Hepatocyte (in vitro differentiated cells): ENCODE measurements at regions not wholly inside any gene's neighbourhood (a gene's known extent, or its start where the extent isn't known, plus 50 kb on each side); places are given as distances from the start of the nearest gene placed in this dataset.

ENCODE experiments used
- DNase-seq: peaks from one replicate; pipeline ENCODE4 v3.0.0-alpha.2; 2016; ENCODE audit warnings: low spot score
- H2AFZ ChIP-seq: fragments of 200-600 bp; sonication (generic); 2 replicates; pipeline ENCODE4 v1.6.0; 2016; ENCODE audit warnings: antibody characterized with exemption, mild to moderate bottlenecking
- H3K27ac ChIP-seq: fragments of 200-600 bp; sonication (generic); 2 replicates; pipeline ENCODE4 v1.5.1; 2016; ENCODE audit warnings: mild to moderate bottlenecking
- H3K27me3 ChIP-seq: fragments of 200-600 bp; sonication (generic); 2 replicates; pipeline ENCODE4 v1.6.1; 2016
- H3K36me3 ChIP-seq: fragments of 200-600 bp; sonication (generic); replicated peaks from 2 replicates; pipeline ENCODE4 v1.5.1; 2016; ENCODE audit warnings: low read depth; ENCODE audit not compliant: insufficient read depth
- H3K4me1 ChIP-seq: fragments of 200-600 bp; sonication (generic); 2 replicates; pipeline ENCODE4 v1.5.1; 2016; ENCODE audit warnings: mild to moderate bottlenecking, moderate library complexity; ENCODE audit not compliant: insufficient read depth
- H3K4me2 ChIP-seq: fragments of 200-600 bp; sonication (generic); 2 replicates; pipeline ENCODE4 v1.6.0; 2016
- H3K4me3 ChIP-seq: fragments of 200-600 bp; sonication (generic); 2 replicates; pipeline ENCODE4 v1.5.1; 2016; ENCODE audit warnings: mild to moderate bottlenecking
- H3K79me2 ChIP-seq: fragments of 200-600 bp; sonication (generic); 2 replicates; pipeline ENCODE4 v1.6.0; 2017; ENCODE audit warnings: mild to moderate bottlenecking
- H3K9me2 ChIP-seq: fragments of 200-600 bp; sonication (generic); replicated peaks from 2 replicates; pipeline ENCODE4 v1.6.0; 2017; ENCODE audit warnings: mild to moderate bottlenecking; ENCODE audit not compliant: insufficient read depth
- H3K9me3 ChIP-seq: fragments of 200-600 bp; sonication (generic); 2 replicates; pipeline ENCODE4 v1.5.1; 2016; ENCODE audit warnings: low read depth, mild to moderate bottlenecking
- H4K20me1 ChIP-seq: fragments of 200-600 bp; sonication (generic); 2 replicates; pipeline ENCODE4 v1.6.0; 2016; ENCODE audit warnings: mild to moderate bottlenecking; ENCODE audit not compliant: insufficient read depth, poor library complexity, severe bottlenecking
- CTCF ChIP-seq: fragments of 200-600 bp; sonication (generic); IDR thresholded peaks from 2 replicates; pipeline ENCODE4 v1.5.1; 2016; ENCODE audit warnings: antibody characterized with exemption, mild to moderate bottlenecking; ENCODE audit not compliant: poor library complexity
- EZH2 ChIP-seq: fragments of 200-600 bp; sonication (generic); IDR thresholded peaks from 2 replicates; pipeline ENCODE4 v1.6.1; 2016; ENCODE audit warnings: antibody characterized with exemption, mild to moderate bottlenecking, borderline replicate concordance
- EZH2phosphoT487 ChIP-seq: fragments of 200-600 bp; sonication (generic); IDR thresholded peaks from one replicate; pipeline ENCODE4 v1.6.1; 2018; ENCODE audit warnings: antibody characterized with exemption, mild to moderate bottlenecking, low read depth, moderate library complexity; ENCODE audit not compliant: unreplicated experiment, severe bottlenecking
- WGBS: methylation state at CpG from one replicate; pipeline ENCODE4 v1.1.6; 2016; ENCODE audit warnings: low lambda C conversion rate; ENCODE audit errors: missing lambda C conversion rate; 5-methylcytosine and 5-hydroxymethylcytosine counted together

GRCh38 chr1:166703726-166704462 lies 135.4 kb upstream of the POGK start:
- Histone ChIP-seq H3K27me3 (no peaks in the 10 kb centered on the region), H3K4me2 (no peak overlapping the region), H4K20me1 (no peaks in the 10 kb centered on the region), H3K79me2 (no peaks in the 10 kb centered on the region), H3K27ac (no peak overlapping the region), H3K36me3 (no peaks in the 10 kb centered on the region), H2AFZ (no peak overlapping the region), H3K9me3 (no peaks in the 10 kb centered on the region), H3K9me2 (no peaks in the 10 kb centered on the region), H3K4me3 (no peak overlapping the region), H3K4me1 (no peaks in the 10 kb centered on the region)
- DNase-seq: no peak
- TF ChIP-seq CTCF (no peak), EZH2phosphoT487 (no peak), EZH2 (no peak)
- WGBS: 71% methylated on average over 4 of the region's 4 CpGs

GRCh38 chr1:166705376-166706289 lies 133.6 kb upstream of the POGK start:
- Histone ChIP-seq H3K79me2 (no peaks in the 10 kb centered on the region), H3K27me3 (no peaks in the 10 kb centered on the region), H3K4me3 (no peak overlapping the region), H3K9me2 (no peaks in the 10 kb centered on the region), H3K4me2 (no peak overlapping the region), H3K4me1 (no peaks in the 10 kb centered on the region), H3K9me3 (no peaks in the 10 kb centered on the region), H4K20me1 (no peaks in the 10 kb centered on the region), H3K27ac (no peak overlapping the region), H3K36me3 (no peaks in the 10 kb centered on the region), H2AFZ (no peak overlapping the region)
- DNase-seq: no peak
- TF ChIP-seq EZH2phosphoT487 (no peak), CTCF (no peak), EZH2 (no peak)
- WGBS: 38% methylated on average over 3 of the region's 3 CpGs

GRCh38 chr1:166716620-166717019 lies 122.7 kb upstream of the POGK start:
- TF ChIP-seq EZH2phosphoT487 (no peak), CTCF (no peak), EZH2 (no peak)
- Histone ChIP-seq H3K79me2 (no peaks in the 10 kb centered on the region), H4K20me1 (no peaks in the 10 kb centered on the region)

More at GRCh38 chr1:166716620-166717019, 122.7 kb upstream of the POGK start:
- Histone ChIP-seq H3K27me3 (no peaks in the 10 kb centered on the region), H3K27ac (no peak overlapping the region), H3K4me3 (no peak overlapping the region), H3K9me2 (no peaks in the 10 kb centered on the region), H3K4me1 (no peaks in the 10 kb centered on the region), H3K36me3 (no peaks in the 10 kb centered on the region), H2AFZ (no peak overlapping the region), H3K9me3 (peaks cover 4% of the 10 kb centered on the region), H3K4me2 (no peak overlapping the region)
- no peak for DNase-seq
